PC-9 (cell line): ENCODE measurements at regions not wholly inside any gene's neighbourhood (a gene's known extent, or its start where the extent isn't known, plus 50 kb on each side); places are given as distances from the start of the nearest gene placed in this dataset.

Source experiments
- BruUV-seq: library from RNA; stranded (reverse); fragments of 400-500 nt; replicated peaks from 2 replicates; lab custom pipeline; 2021; lab: Mats Ljungman, UMichigan
- CTCF ChIA-PET: fragments of 300-600 bp; sonication (Branson Sonifier 250); formaldehyde crosslinking; loops from one replicate; lab custom pipeline; 2022; ENCODE audit warnings: antibody characterized with exemption; lab: Charles Lee
- POLR2A ChIA-PET: fragments of 300-600 bp; sonication (Branson Sonifier 250); formaldehyde crosslinking; loops from one replicate; lab custom pipeline; 2022; ENCODE audit warnings: antibody characterized with exemption; ENCODE audit not compliant: unreplicated experiment; lab: Charles Lee
- DNase-seq, 2 experiments: peaks; one replicate each; pipeline versions ENCODE4 v3.0.0 to v3.0.0-alpha.2; 2015 to 2022; ENCODE audit warnings: mixed read lengths in 1 of 2
- H2AFZ ChIP-seq: fragments of 200-600 bp; sonication (generic); 2 replicates; pipeline ENCODE4 v1.8.1; 2017; ENCODE audit warnings: antibody characterized with exemption
- H3F3A ChIP-seq: fragments of 200-600 bp; sonication (generic); 2 replicates; pipeline ENCODE4 v1.8.1; 2017; ENCODE audit warnings: antibody characterized with exemption, mild to moderate bottlenecking, low read depth; ENCODE audit not compliant: insufficient read depth
- H3K27ac ChIP-seq: fragments of 200-600 bp; sonication (generic); 2 replicates; pipeline ENCODE4 v1.6.1; 2016; ENCODE audit warnings: mixed run types
- H3K27me3 ChIP-seq: fragments of 200-600 bp; sonication (generic); 2 replicates; pipeline ENCODE4 v1.6.1; 2016; ENCODE audit warnings: low read depth, mixed run types; ENCODE audit not compliant: insufficient read depth
- H3K36me3 ChIP-seq: fragments of 200-600 bp; sonication (generic); 2 replicates; pipeline ENCODE4 v1.6.1; 2016; ENCODE audit warnings: low read depth, mixed run types
- H3K4me1 ChIP-seq: fragments of 200-600 bp; sonication (generic); replicated peaks from 2 replicates; pipeline ENCODE4 v1.6.1; 2016; ENCODE audit warnings: mixed run types; ENCODE audit not compliant: insufficient read depth
- H3K4me2 ChIP-seq: fragments of 200-600 bp; sonication (generic); 2 replicates; pipeline ENCODE4 v1.6.1; 2017; ENCODE audit warnings: mixed run types
- H3K4me3 ChIP-seq: fragments of 200-600 bp; sonication (generic); 2 replicates; pipeline ENCODE4 v1.6.1; 2016; ENCODE audit warnings: mixed run types
- H3K79me2 ChIP-seq: fragments of 200-600 bp; sonication (generic); 2 replicates; pipeline ENCODE4 v1.6.1; 2017; ENCODE audit warnings: low read depth, mixed run types
- H3K9me2 ChIP-seq: fragments of 200-600 bp; sonication (generic); 2 replicates; pipeline ENCODE4 v1.8.1; 2017; ENCODE audit warnings: mild to moderate bottlenecking; ENCODE audit not compliant: insufficient read depth
- H3K9me3 ChIP-seq: fragments of 200-600 bp; sonication (generic); 2 replicates; pipeline ENCODE4 v1.8.1; 2016; ENCODE audit warnings: low read depth; ENCODE audit not compliant: insufficient read depth
- H4K20me1 ChIP-seq: fragments of 200-600 bp; sonication (generic); 2 replicates; pipeline ENCODE4 v1.8.1; 2017; ENCODE audit not compliant: insufficient read depth
- CTCF ChIP-seq: fragments of 200-600 bp; sonication (generic); conservative IDR thresholded peaks from 2 replicates; pipeline ENCODE4 v1.6.1; 2017; ENCODE audit warnings: mixed run types, antibody characterized with exemption, mild to moderate bottlenecking, moderate library complexity
- EZH2 ChIP-seq: fragments of 200-600 bp; sonication (generic); IDR thresholded peaks from 2 replicates; pipeline ENCODE4 v1.8.0; 2017; ENCODE audit warnings: antibody characterized with exemption, low read depth
- intact Hi-C: fragments of 100-400 bp; cut with micrococcal nuclease; formaldehyde crosslinking; loops from one replicate; pipeline ENCODE4 v1.10.0; 2022; ENCODE audit not compliant: unreplicated experiment

GRCh38 chr21:17348849-17349248 lies 164.0 kb upstream of the CXADR start:
- H3F3A ChIP-seq: no peaks in the 10 kb centered on the region
- no peaks in the 10 kb centered on the region for H3K27me3 ChIP-seq
- H3K36me3 ChIP-seq: no peaks in the 10 kb centered on the region
- H2AFZ ChIP-seq: no peak overlapping the region
- TF ChIP-seq EZH2 (no peak), CTCF (no peak)
- no peak overlapping the region for H3K4me2 ChIP-seq
- no peak for DNase-seq
- intact Hi-C loops: no loop called here
- H3K9me2 ChIP-seq: no peaks in the 10 kb centered on the region
- no peaks in the 10 kb centered on the region for H4K20me1 ChIP-seq
- no peak overlapping the region for H3K4me3 ChIP-seq
- H3K9me3 ChIP-seq: 0 out of 2 replicates have a peak, but pooled peaks cover 2% of the 10 kb centered on the region
- ChIA-PET POLR2A (no interaction called here), CTCF (no interaction called here)
- no peaks in the 10 kb centered on the region for H3K79me2 ChIP-seq
- no peaks in the 10 kb centered on the region for H3K4me1 ChIP-seq
- no TSS peak for BruUV-seq
- H3K27ac ChIP-seq: no peak overlapping the region

GRCh38 chr21:17351766-17352165 lies 161.1 kb upstream of the CXADR start:
- no peaks in the 10 kb centered on the region for H3K27me3 ChIP-seq
- H3K36me3 ChIP-seq: no peaks in the 10 kb centered on the region
- 0 out of 2 replicates have a peak, but pooled peaks cover 2% of the 10 kb centered on the region for H3K9me3 ChIP-seq
- CTCF ChIA-PET: no interaction called here
- intact Hi-C loops: no loop called here
- no peak overlapping the region for H3K27ac ChIP-seq
- no peaks in the 10 kb centered on the region for H3K9me2 ChIP-seq
- H3K4me1 ChIP-seq: no peaks in the 10 kb centered on the region
- POLR2A ChIA-PET: no interaction called here
- BruUV-seq: no TSS peak
- H3F3A ChIP-seq: no peaks in the 10 kb centered on the region
- DNase-seq: no peak
- TF ChIP-seq CTCF (no peak), EZH2 (no peak)
- no peak overlapping the region for H2AFZ ChIP-seq
- H4K20me1 ChIP-seq: no peaks in the 10 kb centered on the region
- no peak overlapping the region for H3K4me2 ChIP-seq
- no peaks in the 10 kb centered on the region for H3K79me2 ChIP-seq
- no peak overlapping the region for H3K4me3 ChIP-seq

- Histone ChIP-seq H3K79me2 (no peaks in the 10 kb centered on the region), H3K4me2 (no peak overlapping the region), H3K36me3 (no peaks in the 10 kb centered on the region), H3K9me2 (no peaks in the 10 kb centered on the region), H2AFZ (no peak overlapping the region), H3K9me3 (0 out of 2 replicates have a peak, but pooled peaks cover 2% of the 10 kb centered on the region), H3F3A (no peaks in the 10 kb centered on the region), H3K4me3 (no peak overlapping the region), H3K27me3 (no peaks in the 10 kb centered on the region), H4K20me1 (no peaks in the 10 kb centered on the region), H3K4me1 (no peaks in the 10 kb centered on the region), H3K27ac (no peak overlapping the region)
- DNase-seq: no peak
- POLR2A ChIA-PET: no interaction called here
- intact Hi-C loops: no loop called here
- CTCF ChIA-PET: no interaction called here
- TF ChIP-seq EZH2 (no peak), CTCF (no peak)
- BruUV-seq: no TSS peak
Observed at GRCh38 chr21:17352996-17353655, 159.7 kb upstream of the CXADR start.
